GM21528 (cell line): ENCODE measurements at regions not wholly inside any gene's neighbourhood (a gene's known extent, or its start where the extent isn't known, plus 50 kb on each side); places are given as distances from the start of the nearest gene placed in this dataset.
"Not testable (repeated sequence)": the region's sequence is repeated elsewhere in the genome, so short reads cannot be mapped to it uniquely, and the experiment has no call there.

Experiments used
- ATAC-seq: cut with Tn5 transposase; IDR thresholded peaks from one replicate; pipeline ENCODE4 v1.9.1; 2021; ENCODE audit warnings: mild to moderate bottlenecking, moderate library complexity; ENCODE audit not compliant: unreplicated experiment, low FRiP score

DNA sequence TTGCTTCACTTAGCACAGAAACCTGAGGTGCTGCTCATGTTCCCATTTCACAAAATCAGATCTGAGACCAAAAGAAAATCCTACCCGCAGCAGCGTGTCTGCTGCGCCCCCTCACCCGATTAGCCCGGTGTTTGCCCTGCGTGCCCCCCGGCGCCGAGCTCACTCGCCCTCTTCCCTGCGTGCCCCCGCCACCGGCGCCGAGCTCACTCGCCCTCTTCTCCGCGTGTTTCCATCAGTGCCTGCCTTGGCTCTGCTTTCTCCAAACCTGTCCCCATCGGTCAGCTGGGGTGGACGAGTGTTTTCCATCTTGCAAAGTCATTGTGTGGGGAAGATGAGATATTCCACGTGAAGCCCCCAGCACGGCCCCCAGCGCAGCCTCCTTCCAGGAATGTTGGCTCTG lies 225.3 kb upstream of the PITRM1 start:
- ATAC-seq, result no peak

DNA sequence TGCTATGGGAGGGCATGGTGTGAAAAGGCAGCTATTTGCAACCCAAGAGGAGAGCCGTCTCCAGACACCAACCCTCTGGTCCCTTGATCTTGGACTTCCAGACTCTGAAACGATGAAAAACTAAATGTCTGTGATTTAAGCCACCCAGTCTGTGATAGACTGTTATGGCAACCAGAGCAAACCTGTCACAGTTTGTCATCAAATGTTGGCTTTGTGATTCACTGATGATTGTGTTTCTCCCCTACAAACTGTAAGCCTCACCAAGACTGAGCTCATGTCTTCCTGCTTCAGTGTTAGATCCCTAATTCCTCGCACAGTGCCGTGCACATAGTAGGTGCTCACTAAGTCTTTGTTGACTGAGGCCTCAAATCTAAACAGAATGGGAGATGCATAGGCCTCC lies 224.6 kb upstream of the PITRM1 start:
- ATAC-seq, result no peak

DNA sequence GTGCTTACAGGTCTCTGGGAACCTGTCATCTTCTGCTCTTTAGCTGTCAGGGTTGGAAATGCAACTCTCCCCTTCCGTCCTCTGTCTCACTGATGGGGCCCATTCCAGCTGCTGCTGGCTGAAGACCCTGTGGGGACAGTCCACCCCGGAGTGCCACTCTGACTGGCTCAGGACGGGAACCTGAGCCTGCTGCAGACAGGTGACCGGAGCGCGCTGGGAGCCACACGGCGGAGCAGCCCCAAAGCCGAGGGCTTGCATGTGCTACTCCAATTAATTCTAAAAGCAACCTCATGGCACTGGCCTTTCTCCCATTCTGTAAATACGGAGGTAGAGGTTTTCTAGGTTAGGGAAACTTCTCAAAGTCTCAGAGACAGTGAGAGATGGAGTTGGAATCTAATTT lies 223.5 kb upstream of the PITRM1 start:
- ATAC-seq, result no peak

DNA sequence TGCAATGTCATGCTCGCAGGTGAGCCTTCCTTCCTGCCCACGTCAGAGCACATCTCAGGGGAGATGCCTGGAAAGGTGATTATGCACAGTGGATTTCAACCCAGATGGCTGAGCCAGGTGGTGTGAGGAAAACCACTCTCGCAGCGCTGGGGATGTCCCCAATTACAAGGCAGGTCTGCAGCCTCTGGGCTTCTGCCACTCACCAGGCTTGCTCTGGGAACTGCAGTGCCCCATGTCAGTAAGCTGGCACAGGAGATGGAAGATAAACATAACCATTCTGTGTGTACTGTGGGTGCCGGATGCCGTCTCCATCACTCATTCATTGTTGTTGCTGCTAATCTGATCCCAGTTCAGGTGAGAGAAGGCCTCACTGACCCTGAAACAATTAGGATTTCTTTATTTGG lies 222.9 kb upstream of the PITRM1 start:
- no peak for ATAC-seq

DNA sequence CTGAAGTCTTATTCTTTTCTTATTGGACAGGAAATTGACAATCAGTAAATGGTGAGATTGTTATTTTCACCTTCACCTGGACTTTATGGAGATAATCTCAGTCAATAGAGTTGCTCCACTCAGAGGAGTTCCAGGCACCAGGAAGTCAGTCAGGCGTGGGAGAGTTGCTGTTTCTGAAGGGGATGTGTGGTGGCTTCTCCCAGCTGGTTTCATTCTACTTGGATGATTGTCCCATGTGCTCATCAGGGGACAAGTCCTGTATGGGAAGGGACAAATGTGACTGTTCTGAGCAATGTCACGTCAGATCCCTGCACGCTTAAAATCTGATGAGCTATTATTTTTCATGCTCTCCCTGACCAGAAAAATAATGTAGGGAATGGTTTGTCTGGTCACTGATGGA lies 222.5 kb upstream of the PITRM1 start:
- no peak for ATAC-seq

DNA sequence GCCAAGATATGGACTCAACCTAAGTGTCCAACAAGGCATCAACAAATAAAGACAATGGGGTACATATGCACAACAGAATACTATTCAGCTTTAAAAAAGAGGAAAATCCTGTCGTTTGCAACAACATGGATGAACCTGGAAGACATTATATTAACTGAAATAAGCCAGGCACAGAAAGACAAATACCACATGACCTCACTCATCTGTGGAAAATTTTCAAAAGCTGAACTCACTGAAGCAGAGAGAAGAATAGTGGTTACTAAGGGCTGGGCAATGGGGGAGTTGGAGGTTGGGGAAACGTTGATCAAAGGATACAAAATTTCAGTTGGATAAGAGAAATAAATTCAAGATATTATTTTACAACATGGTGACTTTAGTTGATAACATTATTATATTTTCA lies 221.4 kb upstream of the PITRM1 start:
- no peak for ATAC-seq

DNA sequence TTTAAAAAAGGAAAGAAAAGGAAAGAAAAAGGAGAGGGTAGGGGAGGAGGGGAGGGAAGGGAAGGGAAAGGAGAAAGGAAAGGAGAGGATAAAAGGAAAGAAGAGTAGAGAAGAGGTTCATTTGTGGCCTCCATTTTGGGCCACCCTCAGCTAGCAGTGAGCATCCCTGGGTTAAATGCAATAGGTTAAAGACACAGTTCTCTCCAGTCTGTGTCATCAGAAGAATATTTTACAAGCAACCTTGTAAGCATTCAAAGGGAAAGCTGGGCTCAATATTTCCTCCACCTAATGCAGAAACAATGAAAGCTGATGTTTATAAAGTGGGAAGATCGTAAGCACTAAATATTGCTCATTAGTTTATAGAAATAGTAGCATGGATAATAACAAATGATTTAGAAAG lies 219.1 kb upstream of the PITRM1 start:
- no peak for ATAC-seq

DNA sequence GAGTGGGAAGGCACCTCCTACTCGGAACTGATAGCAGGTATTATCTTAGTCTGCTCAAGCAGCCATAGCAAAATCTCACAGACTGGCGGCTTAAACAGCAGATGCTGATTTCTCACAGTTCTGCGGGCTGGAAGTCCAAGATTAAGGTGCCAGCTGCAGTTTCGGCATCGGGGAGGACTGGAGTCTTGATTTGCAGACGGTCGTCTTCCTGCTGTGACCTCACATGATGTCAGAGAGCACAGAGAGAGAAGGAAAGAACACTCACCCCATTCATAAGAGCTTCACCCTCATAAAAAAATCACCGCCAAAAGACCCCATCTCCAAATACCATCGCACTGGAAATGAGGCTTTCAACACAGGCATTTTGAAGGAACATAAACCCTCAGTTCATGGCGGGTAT lies 216.5 kb upstream of the PITRM1 start:
- ATAC-seq, result no peak

DNA sequence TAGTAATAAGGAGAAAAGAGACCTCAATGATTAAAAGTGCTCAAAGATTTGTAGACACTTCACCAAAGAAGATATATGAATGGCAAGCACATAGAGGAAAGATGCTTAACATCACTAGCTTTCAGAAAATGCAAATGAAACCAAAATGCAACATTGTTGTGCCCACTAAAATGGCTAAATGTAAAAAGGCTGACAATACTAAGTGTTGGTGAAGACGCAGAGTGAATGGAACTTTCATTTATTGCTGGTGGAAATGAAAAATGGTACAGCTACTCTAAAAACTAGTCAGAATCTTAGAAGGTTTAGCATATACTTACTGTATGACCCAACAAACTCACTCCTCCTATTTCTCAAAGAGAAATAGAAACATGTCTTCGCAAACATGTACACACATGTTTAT lies 212.9 kb upstream of the PITRM1 start:
- no peak for ATAC-seq

DNA sequence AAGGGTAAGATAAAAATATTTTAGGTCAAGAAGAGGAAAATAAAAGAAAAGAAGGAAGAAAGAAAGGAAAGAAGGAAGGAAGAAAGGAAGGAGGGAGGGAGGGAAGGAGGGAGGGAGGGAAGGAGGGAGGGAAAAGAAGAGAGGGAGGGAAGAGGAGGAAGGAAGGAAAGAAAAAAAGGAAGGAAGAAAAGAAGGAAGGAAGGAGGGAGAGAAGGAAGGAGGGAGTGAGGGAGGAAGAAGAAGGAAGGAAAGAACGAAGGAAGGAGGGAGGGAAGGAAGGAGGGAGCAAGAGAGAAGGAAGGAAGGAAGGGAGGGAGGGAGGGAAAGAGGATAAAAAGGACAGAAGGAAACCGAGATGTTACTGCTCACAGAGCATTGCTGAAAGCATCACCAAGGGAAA lies 209.5 kb upstream of the PITRM1 start:
- no peak for ATAC-seq

DNA sequence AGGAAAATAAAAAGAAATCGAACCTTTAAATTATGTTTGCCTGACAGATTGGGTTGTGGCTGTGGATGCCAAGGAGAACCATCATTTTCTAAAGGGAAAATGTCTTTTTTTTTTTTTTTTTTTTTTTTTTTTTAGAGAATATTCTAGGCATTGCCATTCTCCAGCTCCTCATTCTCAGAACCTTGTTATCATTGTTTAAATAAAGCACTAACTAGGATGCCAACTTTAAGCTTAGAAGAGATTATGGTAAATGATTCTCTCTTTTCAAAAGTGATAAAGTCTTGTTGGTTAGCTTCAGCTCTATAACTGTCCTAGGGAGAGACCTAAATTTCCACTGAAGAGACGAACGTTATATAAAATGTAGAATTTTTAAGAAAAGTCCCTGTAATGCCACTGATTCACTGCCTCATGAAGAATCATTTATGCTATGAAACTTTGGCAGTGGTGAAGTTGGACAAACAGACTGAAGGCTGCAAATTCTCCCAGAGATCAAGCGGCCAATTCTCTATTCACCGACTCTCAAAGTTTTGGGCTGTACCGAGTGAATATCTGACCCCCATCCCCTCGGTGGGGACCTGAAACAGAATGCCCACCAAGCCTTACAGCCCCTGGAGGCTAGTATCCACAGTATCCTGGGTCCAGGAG lies 207.9 kb upstream of the PITRM1 start:
- no peak for ATAC-seq

DNA sequence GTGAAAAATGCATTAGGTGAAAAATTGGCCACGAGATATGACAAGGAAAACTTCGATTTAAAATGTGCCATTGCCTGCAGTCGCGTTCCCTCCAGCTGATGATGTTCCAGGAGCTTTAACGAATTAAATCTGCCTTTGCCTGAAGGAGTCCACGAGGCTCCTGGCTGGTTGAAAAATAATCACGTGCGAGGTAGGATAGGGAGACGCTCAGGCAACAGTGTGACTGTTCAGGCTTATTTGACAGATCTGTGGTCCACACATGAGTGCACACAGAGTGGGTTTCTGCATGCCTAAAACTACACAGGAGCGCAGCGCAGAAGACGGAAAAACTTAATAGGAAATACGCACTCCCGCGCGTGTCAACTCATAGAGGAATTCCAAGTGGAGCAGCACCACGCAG lies 204.0 kb upstream of the PITRM1 start:
- no peak for ATAC-seq

DNA sequence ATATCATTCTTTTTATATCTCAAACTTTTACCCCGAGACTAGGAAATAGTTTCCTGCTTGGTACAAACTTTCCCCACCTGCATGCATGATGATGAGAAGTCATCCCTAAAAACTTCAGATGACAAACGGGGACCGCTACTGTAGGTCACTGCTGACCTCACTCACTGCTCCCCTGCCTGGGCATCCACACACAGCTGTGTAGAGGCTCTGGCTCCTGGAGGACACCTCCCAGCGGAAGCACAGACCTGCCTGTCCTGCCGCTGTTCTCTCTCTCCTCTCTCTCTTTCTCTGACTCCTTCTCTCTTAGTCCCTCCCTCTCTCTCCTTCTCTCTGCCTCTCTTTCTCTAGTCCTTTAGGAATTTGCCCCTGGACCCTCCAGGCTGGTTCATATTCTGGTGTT lies 202.9 kb upstream of the PITRM1 start:
- no peak for ATAC-seq

DNA sequence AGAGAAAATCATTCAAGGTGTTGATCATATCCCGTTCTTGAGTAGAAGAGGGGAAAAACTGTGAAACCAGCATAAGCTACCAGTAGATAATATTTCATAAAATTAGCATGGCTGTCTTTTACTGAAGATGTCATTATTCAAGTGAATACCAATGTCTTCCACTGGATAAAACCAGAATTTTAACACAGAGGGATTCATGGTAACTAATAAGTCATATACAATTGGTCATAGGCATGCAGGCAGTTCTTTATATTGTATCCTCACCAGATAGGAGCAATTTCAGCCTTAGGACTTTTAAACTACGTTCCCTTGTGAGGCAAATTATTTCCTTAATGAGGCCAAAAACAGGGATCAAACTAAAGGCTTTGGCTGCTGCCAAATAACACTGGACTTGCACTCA lies 202.3 kb upstream of the PITRM1 start:
- no peak for ATAC-seq

DNA sequence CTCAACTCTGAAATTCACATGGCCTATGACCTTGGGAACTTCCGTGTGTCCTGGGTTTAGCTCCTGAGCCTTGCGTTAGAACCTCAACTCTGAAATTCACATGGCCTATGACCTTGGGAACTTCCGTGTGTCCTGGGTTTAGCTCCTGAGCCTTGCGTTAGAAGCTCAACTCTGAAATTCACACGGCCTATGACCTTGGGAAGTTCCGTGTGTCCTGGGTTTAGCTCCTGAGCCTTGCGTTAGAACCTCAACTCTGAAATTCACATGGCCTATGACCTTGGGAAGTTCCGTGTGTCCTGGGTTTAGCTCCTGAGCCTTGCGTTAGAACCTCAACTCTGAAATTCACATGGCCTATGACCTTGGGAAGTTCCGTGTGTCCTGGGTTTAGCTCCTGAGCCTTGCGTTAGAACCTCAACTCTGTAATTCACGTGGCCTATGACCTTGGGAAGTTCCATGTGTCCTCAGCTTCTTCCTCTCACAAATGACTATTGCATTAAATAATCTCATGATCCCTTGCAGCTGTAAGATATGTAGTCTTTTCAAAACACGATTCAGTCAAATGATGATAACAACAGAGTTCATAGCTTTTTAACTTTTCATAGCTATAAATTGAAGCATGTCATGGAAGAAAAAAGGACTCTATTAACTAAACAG lies 200.9 kb upstream of the PITRM1 start:
- not testable (repeated sequence) for ATAC-seq

DNA sequence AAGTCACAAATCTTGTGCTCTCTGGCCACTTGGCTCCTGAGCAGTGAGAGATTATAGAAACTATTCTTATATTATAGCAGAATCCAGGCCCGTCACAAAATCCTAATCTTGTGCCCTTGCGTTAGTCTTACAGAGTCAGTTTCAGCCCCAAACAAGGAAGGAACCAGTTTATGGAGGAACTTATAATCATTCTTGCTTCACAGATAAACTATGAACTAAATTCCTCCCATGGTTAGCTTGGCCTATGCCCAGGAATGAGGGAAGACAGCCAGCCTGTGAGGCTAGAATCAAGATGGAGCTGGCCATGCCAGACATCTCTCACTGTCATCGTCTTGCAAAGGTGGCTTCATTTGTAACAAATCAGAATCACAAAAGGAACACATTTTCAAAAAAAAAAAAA lies 199.7 kb upstream of the PITRM1 start:
- no peak for ATAC-seq

DNA sequence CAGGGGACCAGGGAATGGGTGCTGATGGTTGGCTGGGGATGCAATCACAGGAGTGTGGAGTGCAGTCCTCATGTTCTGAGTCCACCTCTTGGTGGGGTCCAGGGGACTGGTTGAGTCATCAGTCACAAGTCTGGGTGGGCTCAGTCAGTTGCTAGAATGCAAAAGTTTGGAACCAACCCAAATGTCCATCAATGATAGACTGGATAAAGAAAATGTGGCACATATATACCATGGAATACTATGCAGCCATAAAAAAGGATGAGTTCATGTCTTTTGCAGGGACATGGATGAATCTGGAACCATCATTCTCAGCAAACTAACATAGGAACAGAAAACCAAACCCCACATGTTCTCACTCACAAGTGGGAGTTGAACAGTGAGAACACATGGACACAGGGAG lies 199.0 kb upstream of the PITRM1 start:
- not testable (repeated sequence) for ATAC-seq

DNA sequence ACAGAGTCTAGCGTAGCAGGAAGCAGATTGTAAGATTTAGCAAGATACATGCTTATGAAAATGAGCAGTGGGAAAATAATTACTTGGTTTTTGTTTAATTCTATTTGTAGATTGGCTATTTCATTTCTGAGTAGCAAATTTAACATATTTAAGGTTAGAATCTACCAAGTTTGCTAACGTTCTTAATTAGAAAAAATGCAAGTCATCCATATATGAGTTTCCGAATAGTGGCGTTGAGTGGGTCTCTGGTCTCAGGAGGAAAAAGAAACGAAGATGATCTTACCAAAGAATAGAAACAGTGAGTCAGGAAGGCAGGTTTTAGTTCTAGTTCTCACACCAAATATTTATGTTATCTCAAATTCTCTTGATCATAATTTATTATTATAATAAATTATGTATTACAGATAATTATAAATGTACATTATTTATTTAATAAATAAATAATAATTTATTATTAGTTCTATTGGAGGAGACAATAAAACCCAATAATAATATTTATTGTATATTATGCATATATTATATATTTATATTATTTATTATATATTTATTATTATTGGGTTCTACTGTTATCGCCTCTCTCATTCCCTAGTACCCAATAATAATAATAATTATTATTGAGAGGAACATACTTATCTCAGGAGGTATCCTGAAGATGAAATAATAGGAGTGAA lies 194.3 kb upstream of the PITRM1 start:
- ATAC-seq, result no peak

DNA sequence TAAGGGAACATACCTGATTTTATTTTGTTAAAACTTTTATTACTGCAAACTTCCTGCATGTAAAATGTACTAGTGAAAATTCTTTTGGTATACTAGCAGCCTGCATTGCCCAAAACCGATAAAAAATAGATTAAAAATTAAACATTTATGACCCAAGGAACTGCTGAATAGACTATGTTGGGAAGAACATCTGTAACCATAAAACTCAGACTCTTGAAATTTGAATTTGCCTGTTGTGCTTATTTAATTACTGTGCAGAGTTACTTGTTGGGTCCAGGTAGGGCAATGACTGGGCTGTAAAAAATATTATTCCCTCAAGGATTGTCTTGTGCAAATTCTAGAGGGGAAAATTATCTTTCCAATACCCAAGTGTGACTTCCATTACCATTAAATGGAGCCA lies 193.5 kb upstream of the PITRM1 start:
- no peak for ATAC-seq

DNA sequence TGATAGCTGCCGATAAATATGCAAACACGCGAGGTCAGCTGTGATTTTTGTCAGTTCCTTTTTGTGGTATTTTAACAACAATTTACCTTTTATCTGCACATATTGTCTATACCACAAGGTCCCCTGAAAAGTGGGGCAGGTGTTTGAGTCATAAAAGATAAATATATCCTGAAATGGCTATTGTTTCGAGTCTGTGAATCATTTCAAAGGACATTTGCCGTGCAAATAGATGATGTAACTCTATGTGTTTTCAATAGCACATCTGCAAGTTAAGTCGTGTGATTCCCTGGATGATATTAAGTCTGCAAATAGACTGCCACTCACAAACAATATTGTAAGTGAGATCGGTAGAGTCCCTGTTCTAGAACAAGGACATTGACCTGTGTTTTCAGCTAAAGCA lies 193.0 kb upstream of the PITRM1 start:
- no peak for ATAC-seq

DNA sequence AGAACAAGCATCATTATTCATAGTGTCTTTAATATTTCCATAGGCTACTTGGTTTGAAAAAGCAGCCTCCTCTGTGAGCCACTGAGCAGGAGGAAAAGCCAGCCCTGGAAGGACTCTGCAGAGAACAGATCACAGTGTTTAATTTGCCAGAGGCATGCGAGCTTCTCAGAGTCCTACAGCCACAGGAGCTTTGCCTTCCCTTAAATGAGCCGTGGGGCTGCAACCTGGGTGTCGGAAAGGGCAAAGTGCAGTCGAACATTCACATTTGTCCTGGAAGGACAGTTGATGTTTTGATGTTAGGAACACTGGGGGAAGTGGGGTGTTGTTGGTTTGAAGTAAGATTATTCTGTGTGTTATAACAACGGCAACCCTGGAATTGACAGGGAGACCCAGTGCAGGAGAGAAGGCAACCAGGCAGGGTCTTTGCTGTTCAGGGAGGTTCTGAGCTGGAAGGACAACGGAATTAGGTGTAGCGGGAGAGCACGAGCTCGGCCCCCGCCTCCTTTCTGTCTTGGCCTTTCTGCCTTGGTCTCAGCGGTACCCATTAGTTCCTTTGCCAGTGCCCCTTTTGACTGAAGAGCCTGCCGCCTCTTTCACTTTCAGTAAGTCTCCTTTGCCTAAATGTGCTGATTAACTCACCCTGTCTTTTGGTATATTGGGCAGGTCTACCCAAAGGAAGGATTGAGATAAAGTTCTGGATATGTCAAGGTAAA lies 192.3 kb upstream of the PITRM1 start:
- ATAC-seq, result no peak
